ENCODE measurements at regions not wholly inside any gene's neighbourhood (a gene's known extent, or its start where the extent isn't known, plus 50 kb on each side); places are given as distances from the start of the nearest gene placed in this dataset.
A peak's percentile ranks its signal among the peaks of the same experiment; 100 is the strongest.
"Not testable (repeated sequence)": the region's sequence is repeated elsewhere in the genome, so short reads cannot be mapped to it uniquely, and the experiment has no call there.

DNA sequence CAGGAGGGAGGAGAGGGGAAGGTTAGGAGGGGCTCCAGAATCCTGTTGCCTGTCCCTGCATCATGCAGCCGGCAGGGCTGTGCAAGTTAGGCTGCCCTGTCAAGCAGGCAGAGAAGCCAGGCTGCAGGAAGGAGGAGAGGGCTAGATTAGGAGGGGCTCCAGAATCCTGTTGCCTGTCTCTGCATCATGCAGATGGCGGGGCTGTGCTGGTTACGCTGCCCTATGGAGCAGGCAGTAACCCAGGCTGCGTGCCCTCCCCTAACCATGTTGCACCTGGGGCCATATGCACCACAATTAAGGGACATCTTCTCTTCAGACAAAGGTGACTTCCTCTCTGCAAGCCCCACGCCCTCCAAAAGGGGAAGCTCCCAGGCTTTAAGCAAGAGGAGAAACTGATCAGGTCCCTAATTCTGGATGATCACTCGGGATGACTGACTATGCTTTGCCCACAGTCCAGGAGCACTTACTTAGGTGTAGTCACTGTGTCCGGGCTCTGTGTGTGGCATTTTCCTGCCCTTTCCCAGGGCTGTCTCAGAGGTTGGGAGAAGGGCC, 457.4 kb downstream of the SETD4 start:
- no peak for DNase-seq (ENCODE audit: low read depth)

DNA sequence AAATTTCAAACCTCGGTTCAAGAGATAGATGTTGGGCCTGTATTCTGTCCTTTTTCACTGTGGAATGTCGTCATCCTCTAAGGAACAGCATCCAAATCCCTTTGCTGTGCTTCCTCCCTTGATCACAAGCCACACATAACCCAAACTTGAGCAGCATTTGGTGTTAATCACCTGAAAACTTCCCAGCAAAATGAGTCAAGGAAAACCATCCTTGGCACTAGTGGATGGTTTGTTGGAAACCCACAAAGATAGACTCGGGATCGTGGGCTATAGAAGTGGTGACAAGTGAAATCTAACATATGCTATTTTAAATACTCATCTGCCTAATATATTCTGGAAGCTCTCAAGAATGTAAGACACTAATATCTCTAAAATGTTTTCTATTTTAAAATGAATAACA, 459.1 kb downstream of the SETD4 start:
- DNase-seq (ENCODE audit: low read depth) = no peak

GRCh38 chr21:35599164-35599563, 461.2 kb downstream of the SETD4 start:
- no peak for DNase-seq (ENCODE audit: low read depth)

- no peak for DNase-seq (ENCODE audit: low read depth)
Measured at GRCh38 chr21:35597750-35598339, 462.5 kb downstream of the SETD4 start.

GRCh38 chr21:35594905-35595304, 465.4 kb downstream of the SETD4 start:
- no peak for DNase-seq (ENCODE audit: low read depth)

DNA sequence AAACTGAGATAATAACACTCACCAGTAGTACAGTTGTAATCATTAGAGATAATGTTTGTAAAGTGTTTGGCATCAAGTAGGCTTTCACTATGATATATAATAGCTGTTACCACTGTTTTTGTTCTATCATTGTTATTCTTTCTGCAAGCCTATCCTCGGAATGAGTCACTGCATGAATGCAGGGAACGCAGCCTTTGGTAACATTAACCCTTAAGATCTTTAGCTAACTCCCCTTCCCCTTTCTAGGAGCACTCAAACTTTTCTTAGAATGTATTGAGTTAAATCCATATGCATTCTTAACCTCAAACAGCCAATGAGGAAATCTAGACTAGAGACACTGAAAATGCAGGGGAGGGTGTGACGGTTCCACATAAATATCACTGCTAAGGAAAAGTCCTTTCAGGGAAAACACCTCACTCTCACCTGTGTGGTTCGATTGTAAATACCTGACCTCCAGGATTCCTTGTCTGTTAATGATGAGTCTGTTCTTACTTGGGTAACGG, 467.3 kb downstream of the SETD4 start:
- no peak for DNase-seq (ENCODE audit: low read depth)

DNA sequence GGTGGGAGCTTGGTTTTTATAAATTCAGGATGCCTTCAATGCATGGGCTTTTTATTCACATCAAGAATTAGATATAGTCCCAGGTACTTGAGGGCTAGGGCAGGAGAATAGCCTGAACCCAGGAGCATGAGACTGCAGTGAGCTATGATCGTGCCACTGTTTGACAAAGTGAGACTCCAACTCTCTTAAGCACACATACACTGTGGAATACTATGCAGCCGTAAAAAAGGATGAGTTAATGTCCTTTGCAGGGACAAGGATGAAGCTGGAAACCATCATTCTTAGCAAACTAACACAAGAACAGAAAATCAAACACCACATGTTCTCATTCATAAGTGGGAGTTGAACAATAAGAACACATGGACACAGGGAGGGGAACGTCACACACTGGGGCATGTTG, 470.0 kb downstream of the SETD4 start:
- not testable (repeated sequence) for DNase-seq (ENCODE audit: low read depth)

- DNase-seq (ENCODE audit: low read depth) = no peak
Measured at GRCh38 chr21:35587841-35588380, 472.4 kb downstream of the SETD4 start.

- DNase-seq (ENCODE audit: low read depth) = no peak
Measured at GRCh38 chr21:35586305-35586704, 474.0 kb downstream of the SETD4 start.

- DNase-seq (ENCODE audit: low read depth) = no peak
Measured at GRCh38 chr21:35585878-35586277, 474.4 kb downstream of the SETD4 start.

DNA sequence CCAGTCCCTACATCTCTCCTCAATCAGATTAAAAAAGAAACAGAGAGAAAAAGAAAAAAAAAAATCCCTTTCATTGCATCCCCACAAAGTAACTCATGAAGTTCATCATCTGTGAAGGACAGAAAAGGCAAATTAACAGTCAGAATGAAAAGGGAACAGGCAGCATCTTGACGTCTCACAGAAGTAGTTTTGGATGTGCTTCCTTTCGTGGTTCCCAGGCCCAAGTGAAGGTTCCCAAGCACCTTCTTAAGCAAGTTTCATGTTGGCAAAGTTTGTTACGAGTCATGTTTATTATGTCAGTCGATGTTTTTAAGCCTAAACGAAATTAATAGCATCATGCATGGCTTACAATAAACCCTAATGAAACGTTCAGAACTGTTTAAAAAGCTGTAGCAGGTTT, 475.2 kb downstream of the SETD4 start:
- no peak for DNase-seq (ENCODE audit: low read depth)

- DNase-seq (ENCODE audit: low read depth) = no peak
Measured at GRCh38 chr21:35583566-35584216, 476.6 kb downstream of the SETD4 start.

GRCh38 chr21:35582731-35583130, 477.6 kb downstream of the SETD4 start:
- no peak for DNase-seq (ENCODE audit: low read depth)

DNA sequence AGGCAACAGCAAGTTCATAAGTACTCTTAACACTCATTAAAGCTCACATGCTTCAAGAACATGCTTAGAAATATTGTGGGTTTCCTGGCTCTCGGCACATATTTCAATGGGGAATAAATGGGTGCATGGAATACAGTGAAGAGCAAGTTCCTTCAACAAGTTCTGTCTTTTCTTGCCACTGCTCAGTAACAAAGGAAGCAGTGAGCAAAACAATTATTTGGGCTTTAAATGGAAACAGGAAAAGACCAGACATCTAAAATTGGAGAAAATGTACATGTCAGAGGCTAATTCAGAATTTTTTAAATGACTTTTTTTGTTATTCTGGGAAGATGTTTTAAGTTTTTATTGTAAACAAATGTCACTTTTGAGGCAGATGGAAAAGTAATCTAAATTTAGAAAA, 478.7 kb downstream of the SETD4 start:
- no peak for DNase-seq (ENCODE audit: low read depth)

GRCh38 chr21:35579520-35580293, 480.6 kb downstream of the SETD4 start:
- no peak for DNase-seq (ENCODE audit: low read depth)

- peak; percentile 12 for DNase-seq (ENCODE audit: low read depth)
Measured at GRCh38 chr21:35578831-35579471, 481.4 kb downstream of the SETD4 start.

GRCh38 chr21:35578347-35578782, 482.0 kb downstream of the SETD4 start:
- no peak for DNase-seq (ENCODE audit: low read depth)

GRCh38 chr21:35575280-35575915, 484.9 kb downstream of the SETD4 start:
- DNase-seq (ENCODE audit: low read depth) = no peak

- no peak for DNase-seq (ENCODE audit: low read depth)
Measured at GRCh38 chr21:35573472-35574374, 486.6 kb downstream of the SETD4 start.

- DNase-seq (ENCODE audit: low read depth) = no peak
Measured at GRCh38 chr21:35571910-35572309, 488.4 kb downstream of the SETD4 start.
